ENCODE measurements at regions not wholly inside any gene's neighbourhood (a gene's known extent, or its start where the extent isn't known, plus 50 kb on each side); places are given as distances from the start of the nearest gene placed in this dataset.

- no peak for TF ChIP-seq CTCF (IDR thresholded peaks at IDR 0.05)
- no peak for TF ChIP-seq POLR2A (IDR thresholded peaks at IDR 0.05)
- DNase-seq (no peak), ATAC-seq (no peak)
- Histone ChIP-seq H3K4me1 (peaks cover 0 to 6% (median 0%) of the 10 kb centered on the region in 4 donors), H3K36me3 (no peaks in the 10 kb centered on the region), H3K4me3 (no peak overlapping the region), H3K9me3 (no peaks in the 10 kb centered on the region), H3K27ac (no peak overlapping the region), H3K27me3 (no peaks in the 10 kb centered on the region)
- WGBS (ENCODE audit: insufficient coverage, low coverage, low lambda C conversion rate, missing lambda C conversion rate), result 29% methylated on average over 1 of the region's 1 CpG
- intact Hi-C loops (cut with DNase I), result no loop called here
These were observed 478.1 kb downstream of the TTLL7 start for GRCh38 chr1:83520797-83521196.

- intact Hi-C loops (cut with DNase I), result no loop called here
- 93% methylated on average over 2 of the region's 2 CpGs for WGBS (ENCODE audit: insufficient coverage, low coverage, low lambda C conversion rate, missing lambda C conversion rate)
- H3K9me3 ChIP-seq, result no peaks in the 10 kb centered on the region
- H3K4me3 ChIP-seq, result no peak overlapping the region
- H3K4me1 ChIP-seq, result peaks cover 0 to 7% (median 3%) of the 10 kb centered on the region in 4 donors
- no peak for DNase-seq
- H3K27ac ChIP-seq, result no peak overlapping the region
- H3K36me3 ChIP-seq, result no peaks in the 10 kb centered on the region
- H3K27me3 ChIP-seq, result no peaks in the 10 kb centered on the region
- TF ChIP-seq POLR2A (IDR thresholded peaks at IDR 0.05), result no peak
- no peak for TF ChIP-seq CTCF (IDR thresholded peaks at IDR 0.05)
- no peak for ATAC-seq
These were observed 482.6 kb downstream of the TTLL7 start for GRCh38 chr1:83516369-83516768.

GRCh38 chr1:83515578-83516154 lies 483.3 kb downstream of the TTLL7 start:
- peaks cover 0 to 13% (median 4%) of the 10 kb centered on the region in 4 donors for H3K4me1 ChIP-seq
- intact Hi-C loops (cut with DNase I), result no loop called here
- 77% methylated on average over 6 of the region's 6 CpGs for WGBS (ENCODE audit: insufficient coverage, low coverage, low lambda C conversion rate, missing lambda C conversion rate)
- H3K36me3 ChIP-seq, result no peaks in the 10 kb centered on the region
- no peaks in the 10 kb centered on the region for H3K9me3 ChIP-seq
- H3K27ac ChIP-seq, result no peak overlapping the region
- no peak overlapping the region for H3K4me3 ChIP-seq
- TF ChIP-seq POLR2A (IDR thresholded peaks at IDR 0.05), result no peak
- TF ChIP-seq CTCF (IDR thresholded peaks at IDR 0.05), result no peak
- ATAC-seq, result no peak
- H3K27me3 ChIP-seq, result no peaks in the 10 kb centered on the region
- no peak for DNase-seq

- intact Hi-C loops (cut with DNase I), result no loop called here
- Histone ChIP-seq H3K9me3 (no peaks in the 10 kb centered on the region), H3K27me3 (no peaks in the 10 kb centered on the region), H3K4me3 (no peak overlapping the region), H3K36me3 (no peaks in the 10 kb centered on the region), H3K4me1 (peaks cover 0 to 34% (median 11%) of the 10 kb centered on the region in 4 donors), H3K27ac (no peak overlapping the region)
- TF ChIP-seq CTCF (IDR thresholded peaks at IDR 0.05) (peak in 3 of 4 donors; percentile 6 to 24 (median 13)), POLR2A (IDR thresholded peaks at IDR 0.05) (no peak)
- WGBS (ENCODE audit: insufficient coverage, low coverage, low lambda C conversion rate, missing lambda C conversion rate), result 72% methylated on average over 2 of the region's 2 CpGs
- DNase-seq (peak in 1 of 3 donors; percentile 46), ATAC-seq (no peak)
These were observed 486.3 kb downstream of the TTLL7 start for GRCh38 chr1:83512373-83513193.

All from right lobe of liver (tissue), 6 donors.